ENCODE measurements at regions not wholly inside any gene's neighbourhood (a gene's known extent, or its start where the extent isn't known, plus 50 kb on each side); places are given as distances from the start of the nearest gene placed in this dataset.

DNA sequence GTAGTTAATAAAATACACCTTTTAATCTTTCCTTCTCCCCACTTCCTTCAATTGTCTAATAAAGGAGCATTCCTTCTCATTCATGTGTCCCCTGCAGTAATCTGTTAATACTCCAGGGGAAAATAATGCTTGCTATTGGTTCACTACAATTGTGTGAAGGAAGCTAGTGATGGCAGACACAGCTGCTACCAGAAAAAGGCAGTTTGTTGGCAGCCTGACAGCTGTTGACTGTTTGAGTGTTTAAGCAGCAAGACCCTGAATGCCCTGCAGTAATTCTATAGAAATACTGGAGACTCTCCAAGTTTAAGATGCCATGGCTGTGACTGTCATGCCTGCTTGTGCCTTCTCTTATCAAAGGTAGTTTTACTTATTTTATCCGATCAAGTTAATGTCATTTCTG is 359.5 kb downstream of the C4orf33 start:
- TF ChIP-seq, protein P1, sequence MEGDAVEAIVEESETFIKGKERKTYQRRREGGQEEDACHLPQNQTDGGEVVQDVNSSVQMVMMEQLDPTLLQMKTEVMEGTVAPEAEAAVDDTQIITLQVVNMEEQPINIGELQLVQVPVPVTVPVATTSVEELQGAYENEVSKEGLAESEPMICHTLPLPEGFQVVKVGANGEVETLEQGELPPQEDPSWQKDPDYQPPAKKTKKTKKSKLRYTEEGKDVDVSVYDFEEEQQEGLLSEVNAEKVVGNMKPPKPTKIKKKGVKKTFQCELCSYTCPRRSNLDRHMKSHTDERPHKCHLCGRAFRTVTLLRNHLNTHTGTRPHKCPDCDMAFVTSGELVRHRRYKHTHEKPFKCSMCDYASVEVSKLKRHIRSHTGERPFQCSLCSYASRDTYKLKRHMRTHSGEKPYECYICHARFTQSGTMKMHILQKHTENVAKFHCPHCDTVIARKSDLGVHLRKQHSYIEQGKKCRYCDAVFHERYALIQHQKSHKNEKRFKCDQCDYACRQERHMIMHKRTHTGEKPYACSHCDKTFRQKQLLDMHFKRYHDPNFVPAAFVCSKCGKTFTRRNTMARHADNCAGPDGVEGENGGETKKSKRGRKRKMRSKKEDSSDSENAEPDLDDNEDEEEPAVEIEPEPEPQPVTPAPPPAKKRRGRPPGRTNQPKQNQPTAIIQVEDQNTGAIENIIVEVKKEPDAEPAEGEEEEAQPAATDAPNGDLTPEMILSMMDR (IDR thresholded peaks at IDR 0.05), result no peak
- no peak for TF ChIP-seq POLR2A (IDR thresholded peaks at IDR 0.05)

Measured in right lobe of liver (tissue), 4 donors.